Tibial artery (tissue), 4 donors: ENCODE measurements at regions not wholly inside any gene's neighbourhood (a gene's known extent, or its start where the extent isn't known, plus 50 kb on each side); places are given as distances from the start of the nearest gene placed in this dataset.

Experiments used
- DNase-seq, 2 donors: peaks; one replicate each; pipeline ENCODE4 v3.0.0-alpha.2; 2019
- H3K27ac ChIP-seq, 2 donors: fragments of 200-600 bp; sonication (generic) in 1 of 2; 1 replicate in 1 of 2; 2 replicates in 1 of 2; pipeline ENCODE4 v1.5.1; 2018 to 2019; ENCODE audit warnings: mild to moderate bottlenecking in 1 of 2
- H3K27me3 ChIP-seq, 2 donors: fragments of 200-600 bp; sonication (generic) in 1 of 2; one replicate each; pipeline versions ENCODE4 v1.5.1 to v1.6.0; 2016 to 2019
- H3K36me3 ChIP-seq, 3 donors: fragments of 200-600 bp; sonication (generic) in 2 of 3; one replicate each; pipeline ENCODE4 v1.5.1; 2016 to 2019; ENCODE audit warnings: mild to moderate bottlenecking in 2 of 3
- H3K4me1 ChIP-seq, 4 donors: fragments of 200-600 bp; sonication (generic) in 2 of 4; 1 replicate in 3 of 4; 2 replicates in 1 of 4; pipeline ENCODE4 v1.5.1; 2016 to 2019
- H3K4me3 ChIP-seq, 2 donors: fragments of 200-600 bp; sonication (generic) in 1 of 2; 1 replicate in 1 of 2; 2 replicates in 1 of 2; pipeline ENCODE4 v1.5.1; 2018 to 2019; ENCODE audit warnings: mild to moderate bottlenecking in 2 of 2
- H3K9me3 ChIP-seq, 3 donors: fragments of 200-600 bp; sonication (generic) in 1 of 3; one replicate each; pipeline ENCODE4 v1.5.1; 2016 to 2019
- CTCF ChIP-seq, 2 experiments: fragments of 200-600 bp in 1 of 2; fragments of 450-650 bp in 1 of 2; IDR thresholded peaks; one replicate each; pipeline ENCODE4 v1.5.1; 2017 to 2019; ENCODE audit warnings: antibody characterized with exemption in 2 of 2, mild to moderate bottlenecking in 1 of 2, moderate library complexity in 1 of 2
- intact Hi-C: fragments of 100-400 bp; cut with DNase I; formaldehyde crosslinking; loops from one replicate; pipeline ENCODE4 v1.15.0; 2023; ENCODE audit warnings: low total_unique reads

- intact Hi-C loops = no loop called here
- Histone ChIP-seq H3K36me3 (no peaks in the 10 kb centered on the region), H3K4me3 (no peak overlapping the region), H3K9me3 (no peaks in the 10 kb centered on the region), H3K4me1 (no peaks in the 10 kb centered on the region), H3K27me3 (no peaks in the 10 kb centered on the region), H3K27ac (no peak overlapping the region)
- TF ChIP-seq CTCF (IDR thresholded peaks at IDR 0.05) = no peak
- no peak for DNase-seq
These were observed 223.6 kb downstream of the TBXT start for GRCh38 chr6:165944002-165944466.

- intact Hi-C loops = no loop called here
These were observed 225.9 kb downstream of the TBXT start for GRCh38 chr6:165941786-165942185.

GRCh38 chr6:165941249-165941775 lies 226.3 kb downstream of the TBXT start:
- Histone ChIP-seq H3K27me3 (no peaks in the 10 kb centered on the region), H3K36me3 (no peaks in the 10 kb centered on the region), H3K4me1 (no peaks in the 10 kb centered on the region), H3K27ac (no peak overlapping the region), H3K9me3 (no peaks in the 10 kb centered on the region), H3K4me3 (no peak overlapping the region)
- TF ChIP-seq CTCF (IDR thresholded peaks at IDR 0.05) = no peak
- DNase-seq = no peak
- intact Hi-C loops = no loop called here

More at GRCh38 chr6:165941786-165942185, 225.9 kb downstream of the TBXT start:
- Histone ChIP-seq H3K4me1 (no peaks in the 10 kb centered on the region), H3K27me3 (no peaks in the 10 kb centered on the region), H3K4me3 (no peak overlapping the region), H3K27ac (no peak overlapping the region), H3K36me3 (no peaks in the 10 kb centered on the region), H3K9me3 (no peaks in the 10 kb centered on the region)
- no peak for TF ChIP-seq CTCF (IDR thresholded peaks at IDR 0.05)
- no peak for DNase-seq

- no peak for TF ChIP-seq CTCF (IDR thresholded peaks at IDR 0.05)
- intact Hi-C loops = no loop called here
- no peak for DNase-seq
- H3K9me3 ChIP-seq = no peaks in the 10 kb centered on the region
- H3K4me1 ChIP-seq = no peaks in the 10 kb centered on the region
- no peak overlapping the region for H3K4me3 ChIP-seq
- no peaks in the 10 kb centered on the region for H3K36me3 ChIP-seq
- H3K27ac ChIP-seq = no peak overlapping the region
- no peaks in the 10 kb centered on the region for H3K27me3 ChIP-seq
These were observed 227.3 kb downstream of the TBXT start for GRCh38 chr6:165940366-165940765.

- H3K4me1 ChIP-seq = no peaks in the 10 kb centered on the region
- no peak overlapping the region for H3K4me3 ChIP-seq
- H3K9me3 ChIP-seq = no peaks in the 10 kb centered on the region
- DNase-seq = no peak
- no peak for TF ChIP-seq CTCF (IDR thresholded peaks at IDR 0.05)
- no peaks in the 10 kb centered on the region for H3K27me3 ChIP-seq
- H3K36me3 ChIP-seq = no peaks in the 10 kb centered on the region
- intact Hi-C loops = no loop called here
- no peak overlapping the region for H3K27ac ChIP-seq
These were observed 227.9 kb downstream of the TBXT start for GRCh38 chr6:165939601-165940290.
